Activated naive CD4-positive, alpha-beta T cell treated with anti-CD3 and anti-CD28 coated beads, Interleukin-2, amount 50 U/mL, for 72 hours (primary cell): ENCODE measurements at regions not wholly inside any gene's neighbourhood (a gene's known extent, or its start where the extent isn't known, plus 50 kb on each side); places are given as distances from the start of the nearest gene placed in this dataset.

Experiments used
- ATAC-seq, 2 donors: fragments of 150-1000 bp; cut with Tn5 transposase; 2 replicates each; pipeline ENCODE4 v1.10.0; 2021; ENCODE audit warnings: mild to moderate bottlenecking in 2 of 2, moderate library complexity in 2 of 2
- DNase-seq, 2 donors: peaks; one replicate each; pipeline ENCODE4 v3.0.0; 2021 to 2022; ENCODE audit warnings: low spot score in 2 of 2
- H3K27ac Mint-ChIP-seq, 2 donors: one replicate each; pipeline ENCODE4 v1.8.0; 2022; ENCODE audit warnings: mild to moderate bottlenecking in 2 of 2, mixed read lengths in 2 of 2
- H3K36me3 Mint-ChIP-seq, 2 donors: one replicate each; pipeline ENCODE4 v1.8.0; 2022; ENCODE audit warnings: mixed read lengths in 2 of 2
- H3K9me3 Mint-ChIP-seq, 2 donors: one replicate each; pipeline ENCODE4 v1.8.0; 2022; ENCODE audit warnings: mixed read lengths in 2 of 2

GRCh38 chr1:239617259-239617658, 230.9 kb downstream of the CHRM3 start:
- H3K36me3 Mint-ChIP-seq, result peaks cover 0 to 4% of the 10 kb centered on the region in 2 donors
- DNase-seq (no peak), ATAC-seq (no peak)
- peaks cover 0 to 3% of the 10 kb centered on the region in 2 donors for H3K9me3 Mint-ChIP-seq
- no peak overlapping the region for H3K27ac Mint-ChIP-seq

GRCh38 chr1:239617731-239618130, 231.4 kb downstream of the CHRM3 start:
- Mint-ChIP-seq H3K36me3 (peaks cover 0 to 6% of the 10 kb centered on the region in 2 donors), H3K9me3 (peaks cover 0 to 3% of the 10 kb centered on the region in 2 donors), H3K27ac (no peak overlapping the region)
- DNase-seq (no peak), ATAC-seq (no peak)

GRCh38 chr1:239619190-239619589, 232.8 kb downstream of the CHRM3 start:
- H3K9me3 Mint-ChIP-seq, result peaks cover 0 to 3% of the 10 kb centered on the region in 2 donors
- H3K27ac Mint-ChIP-seq, result no peak overlapping the region
- ATAC-seq (no peak), DNase-seq (no peak)
- peaks cover 0 to 6% of the 10 kb centered on the region in 2 donors for H3K36me3 Mint-ChIP-seq

- Mint-ChIP-seq H3K36me3 (peaks cover 0 to 4% of the 10 kb centered on the region in 2 donors), H3K27ac (no peak overlapping the region), H3K9me3 (peaks cover 0 to 5% of the 10 kb centered on the region in 2 donors)
- no peak for DNase-seq
- ATAC-seq, result no peak
These were observed 244.4 kb downstream of the CHRM3 start for GRCh38 chr1:239630767-239631166.

GRCh38 chr1:239633432-239633831, 247.1 kb downstream of the CHRM3 start:
- no peak for ATAC-seq
- peaks cover 0 to 5% of the 10 kb centered on the region in 2 donors for H3K9me3 Mint-ChIP-seq
- no peak overlapping the region for H3K27ac Mint-ChIP-seq
- H3K36me3 Mint-ChIP-seq, result peaks cover 0 to 4% of the 10 kb centered on the region in 2 donors
- DNase-seq, result no peak

- DNase-seq (no peak), ATAC-seq (no peak)
These were observed 248.9 kb downstream of the CHRM3 start for GRCh38 chr1:239635276-239635675.

GRCh38 chr1:239636347-239636746, 250.0 kb downstream of the CHRM3 start:
- DNase-seq (no peak), ATAC-seq (no peak)
- Mint-ChIP-seq H3K9me3 (peaks cover 4 to 5% of the 10 kb centered on the region in 2 donors), H3K36me3 (peaks cover 0 to 5% of the 10 kb centered on the region in 2 donors), H3K27ac (no peak overlapping the region)

More at GRCh38 chr1:239635276-239635675, 248.9 kb downstream of the CHRM3 start:
- H3K36me3 Mint-ChIP-seq, result no peaks in the 10 kb centered on the region
- peaks cover 0 to 5% of the 10 kb centered on the region in 2 donors for H3K9me3 Mint-ChIP-seq
- peak overlapping the region; percentile 2 to 24 for H3K27ac Mint-ChIP-seq

GRCh38 chr1:239644604-239645003, 258.2 kb downstream of the CHRM3 start:
- ATAC-seq, result no peak
- H3K36me3 Mint-ChIP-seq, result peaks cover 5 to 17% of the 10 kb centered on the region in 2 donors
- H3K9me3 Mint-ChIP-seq, result peaks cover 4 to 7% of the 10 kb centered on the region in 2 donors
- H3K27ac Mint-ChIP-seq, result no peak overlapping the region
- no peak for DNase-seq

- H3K27ac Mint-ChIP-seq, result no peak overlapping the region
- peaks cover 3 to 4% of the 10 kb centered on the region in 2 donors for H3K9me3 Mint-ChIP-seq
- no peak for DNase-seq
- peak; percentile 58 to 62 for ATAC-seq
- peaks cover 5 to 13% of the 10 kb centered on the region in 2 donors for H3K36me3 Mint-ChIP-seq
These were observed 260.7 kb downstream of the CHRM3 start for GRCh38 chr1:239647045-239647444.

- no peak overlapping the region for H3K27ac Mint-ChIP-seq
- H3K9me3 Mint-ChIP-seq, result peaks cover 2 to 3% of the 10 kb centered on the region in 2 donors
- H3K36me3 Mint-ChIP-seq, result peaks cover 0 to 5% of the 10 kb centered on the region in 2 donors
- no peak for ATAC-seq
- DNase-seq, result no peak
These were observed 261.7 kb downstream of the CHRM3 start for GRCh38 chr1:239647964-239648632.

- peaks cover 3 to 4% of the 10 kb centered on the region in 2 donors for H3K9me3 Mint-ChIP-seq
- DNase-seq (no peak), ATAC-seq (no peak)
- no peaks in the 10 kb centered on the region for H3K36me3 Mint-ChIP-seq
- H3K27ac Mint-ChIP-seq, result no peak overlapping the region
These were observed 268.7 kb downstream of the CHRM3 start for GRCh38 chr1:239655023-239655422.

GRCh38 chr1:239657291-239657690, 270.9 kb downstream of the CHRM3 start:
- ATAC-seq, result no peak
- H3K9me3 Mint-ChIP-seq, result peaks cover 3 to 4% of the 10 kb centered on the region in 2 donors
- no peak overlapping the region for H3K27ac Mint-ChIP-seq
- H3K36me3 Mint-ChIP-seq, result no peaks in the 10 kb centered on the region
- no peak for DNase-seq

GRCh38 chr1:239662950-239663349, 276.6 kb downstream of the CHRM3 start:
- no peak for ATAC-seq
- peaks cover 0 to 5% of the 10 kb centered on the region in 2 donors for H3K36me3 Mint-ChIP-seq
- no peak for DNase-seq
- peaks cover 3 to 4% of the 10 kb centered on the region in 2 donors for H3K9me3 Mint-ChIP-seq
- H3K27ac Mint-ChIP-seq, result peak overlapping the region; percentile 10 to 75

GRCh38 chr1:239672256-239672655, 285.9 kb downstream of the CHRM3 start:
- H3K27ac Mint-ChIP-seq, result no peak overlapping the region
- DNase-seq, result no peak
- H3K36me3 Mint-ChIP-seq, result no peaks in the 10 kb centered on the region
- no peaks in the 10 kb centered on the region for H3K9me3 Mint-ChIP-seq
- ATAC-seq, result no peak

GRCh38 chr1:239675735-239676134, 289.4 kb downstream of the CHRM3 start:
- Mint-ChIP-seq H3K36me3 (no peaks in the 10 kb centered on the region), H3K27ac (no peak overlapping the region), H3K9me3 (no peaks in the 10 kb centered on the region)
- ATAC-seq, result no peak
- DNase-seq, result no peak

GRCh38 chr1:239676522-239677273, 290.3 kb downstream of the CHRM3 start:
- Mint-ChIP-seq H3K36me3 (no peaks in the 10 kb centered on the region), H3K27ac (peak overlapping the region in 1 of 2 donors; percentile 49), H3K9me3 (no peaks in the 10 kb centered on the region)
- DNase-seq, result no peak
- no peak for ATAC-seq

GRCh38 chr1:239677362-239677761, 291.0 kb downstream of the CHRM3 start:
- ATAC-seq (no peak), DNase-seq (no peak)
- Mint-ChIP-seq H3K27ac (peak overlapping the region in 1 of 2 donors; percentile 49), H3K9me3 (no peaks in the 10 kb centered on the region), H3K36me3 (no peaks in the 10 kb centered on the region)
